ENCODE measurements at regions not wholly inside any gene's neighbourhood (a gene's known extent, or its start where the extent isn't known, plus 50 kb on each side); places are given as distances from the start of the nearest gene placed in this dataset.
A peak's percentile ranks its signal among the peaks of the same experiment; 100 is the strongest.
"Not testable (repeated sequence)": the region's sequence is repeated elsewhere in the genome, so short reads cannot be mapped to it uniquely, and the experiment has no call there.

- Histone ChIP-seq H3K9me3 (ENCODE audit: insufficient read depth, low read depth, low read length) (no peaks in the 10 kb centered on the region), H3K4me3 (ENCODE audit: low read length, poor library complexity, severe bottlenecking) (no peak overlapping the region), H3K4me2 (ENCODE audit: low read depth, low read length, poor library complexity, severe bottlenecking) (no peak overlapping the region), H2AFZ (ENCODE audit: low read length) (0 out of 2 replicates have a peak overlapping the region, but pooled peaks have one; percentile 48), H4K20me1 (ENCODE audit: insufficient read depth, low read length, poor library complexity, severe bottlenecking) (no peaks in the 10 kb centered on the region), H3F3A (ENCODE audit: low read depth) (no peaks in the 10 kb centered on the region), H3K4me1 (ENCODE audit: insufficient read depth, low read length, poor library complexity, severe bottlenecking) (no peaks in the 10 kb centered on the region), H3K9me2 (replicated peaks; ENCODE audit: low read depth, low read length) (no peaks in the 10 kb centered on the region), H3K79me2 (ENCODE audit: insufficient read depth, low read length) (no peaks in the 10 kb centered on the region), H3K36me3 (ENCODE audit: insufficient read depth, low read length) (no peaks in the 10 kb centered on the region), H3K27me3 (ENCODE audit: insufficient read depth, low read length, poor library complexity, severe bottlenecking) (no peaks in the 10 kb centered on the region), H3K9ac (ENCODE audit: low read depth, low read length, poor library complexity, severe bottlenecking) (no peak overlapping the region)
- TF ChIP-seq CTCF (conservative IDR thresholded peaks at IDR 0.05; ENCODE audit: low read length) (no peak), EZH2phosphoT487 (IDR thresholded peaks at IDR 0.05; ENCODE audit: borderline replicate concordance) (no peak)
These were observed 102.1 kb upstream of the GPR6 start for GRCh38 chr6:109875973-109876372.

GRCh38 chr6:109877028-109878004 is 100.8 kb upstream of the GPR6 start:
- H3K4me1 ChIP-seq (ENCODE audit: insufficient read depth, low read length, poor library complexity, severe bottlenecking) = no peaks in the 10 kb centered on the region
- no peaks in the 10 kb centered on the region for H4K20me1 ChIP-seq (ENCODE audit: insufficient read depth, low read length, poor library complexity, severe bottlenecking)
- H3K4me3 ChIP-seq (ENCODE audit: low read length, poor library complexity, severe bottlenecking) = no peak overlapping the region
- no peaks in the 10 kb centered on the region for H3K9me3 ChIP-seq (ENCODE audit: insufficient read depth, low read depth, low read length)
- H3K4me2 ChIP-seq (ENCODE audit: low read depth, low read length, poor library complexity, severe bottlenecking) = no peak overlapping the region
- no peaks in the 10 kb centered on the region for H3K36me3 ChIP-seq (ENCODE audit: insufficient read depth, low read length)
- no peaks in the 10 kb centered on the region for H3F3A ChIP-seq (ENCODE audit: low read depth)
- H3K79me2 ChIP-seq (ENCODE audit: insufficient read depth, low read length) = no peaks in the 10 kb centered on the region
- no peak overlapping the region for H2AFZ ChIP-seq (ENCODE audit: low read length)
- no peak overlapping the region for H3K9ac ChIP-seq (ENCODE audit: low read depth, low read length, poor library complexity, severe bottlenecking)
- no peak for TF ChIP-seq EZH2phosphoT487 (IDR thresholded peaks at IDR 0.05; ENCODE audit: borderline replicate concordance)
- no peak for TF ChIP-seq CTCF (conservative IDR thresholded peaks at IDR 0.05; ENCODE audit: low read length)
- no peaks in the 10 kb centered on the region for H3K9me2 ChIP-seq (replicated peaks; ENCODE audit: low read depth, low read length)
- H3K27me3 ChIP-seq (ENCODE audit: insufficient read depth, low read length, poor library complexity, severe bottlenecking) = no peaks in the 10 kb centered on the region

GRCh38 chr6:109878005-109878690 is 100.0 kb upstream of the GPR6 start:
- H3K9ac ChIP-seq (ENCODE audit: low read depth, low read length, poor library complexity, severe bottlenecking); H3K4me1 ChIP-seq (ENCODE audit: insufficient read depth, low read length, poor library complexity, severe bottlenecking); H3K9me3 ChIP-seq (ENCODE audit: insufficient read depth, low read depth, low read length); H3K36me3 ChIP-seq (ENCODE audit: insufficient read depth, low read length); H3K27me3 ChIP-seq (ENCODE audit: insufficient read depth, low read length, poor library complexity, severe bottlenecking); H3K79me2 ChIP-seq (ENCODE audit: insufficient read depth, low read length); H3K4me3 ChIP-seq (ENCODE audit: low read length, poor library complexity, severe bottlenecking); H2AFZ ChIP-seq (ENCODE audit: low read length); H3K9me2 ChIP-seq (replicated peaks; ENCODE audit: low read depth, low read length); H4K20me1 ChIP-seq (ENCODE audit: insufficient read depth, low read length, poor library complexity, severe bottlenecking); H3F3A ChIP-seq (ENCODE audit: low read depth); H3K4me2 ChIP-seq (ENCODE audit: low read depth, low read length, poor library complexity, severe bottlenecking): not testable (repeated sequence)

GRCh38 chr6:109879081-109879480 is 99.0 kb upstream of the GPR6 start:
- not testable (repeated sequence) for H3K4me3 ChIP-seq (ENCODE audit: low read length, poor library complexity, severe bottlenecking); H3K27me3 ChIP-seq (ENCODE audit: insufficient read depth, low read length, poor library complexity, severe bottlenecking); H3F3A ChIP-seq (ENCODE audit: low read depth); H3K4me1 ChIP-seq (ENCODE audit: insufficient read depth, low read length, poor library complexity, severe bottlenecking); H3K9me3 ChIP-seq (ENCODE audit: insufficient read depth, low read depth, low read length); H3K4me2 ChIP-seq (ENCODE audit: low read depth, low read length, poor library complexity, severe bottlenecking); H3K36me3 ChIP-seq (ENCODE audit: insufficient read depth, low read length); H3K79me2 ChIP-seq (ENCODE audit: insufficient read depth, low read length); H2AFZ ChIP-seq (ENCODE audit: low read length); H3K9me2 ChIP-seq (replicated peaks; ENCODE audit: low read depth, low read length); H3K9ac ChIP-seq (ENCODE audit: low read depth, low read length, poor library complexity, severe bottlenecking); H4K20me1 ChIP-seq (ENCODE audit: insufficient read depth, low read length, poor library complexity, severe bottlenecking)
